Karpas-422 (cell line): ENCODE measurements at regions not wholly inside any gene's neighbourhood (a gene's known extent, or its start where the extent isn't known, plus 50 kb on each side); places are given as distances from the start of the nearest gene placed in this dataset.

Experiments used
- DNase-seq: peaks from one replicate; pipeline ENCODE4 v3.0.0-alpha.2; 2015
- H2AFZ ChIP-seq: fragments of 200-600 bp; sonication (generic); 2 replicates; pipeline ENCODE4 v1.6.1; 2014; ENCODE audit warnings: antibody characterized with exemption, low read length, mixed read lengths
- H3K27ac ChIP-seq: fragments of 200-600 bp; sonication (generic); 2 replicates; pipeline ENCODE4 v1.5.1; 2014; ENCODE audit warnings: mild to moderate bottlenecking, low read length, moderate library complexity
- H3K27me3 ChIP-seq: fragments of 200-600 bp; sonication (generic); 2 replicates; pipeline ENCODE4 v1.6.1; 2014; ENCODE audit warnings: low read length, mixed read lengths
- H3K36me3 ChIP-seq: fragments of 200-600 bp; sonication (generic); 2 replicates; pipeline ENCODE4 v1.6.1; 2014; ENCODE audit warnings: low read length, mixed read lengths; ENCODE audit not compliant: insufficient read depth
- H3K4me1 ChIP-seq: fragments of 200-600 bp; sonication (generic); 2 replicates; pipeline ENCODE4 v1.6.1; 2014; ENCODE audit warnings: mild to moderate bottlenecking, low read length, mixed read lengths
- H3K4me2 ChIP-seq: fragments of 200-600 bp; sonication (generic); 2 replicates; pipeline ENCODE4 v1.6.1; 2014; ENCODE audit warnings: low read length, low read depth, mild to moderate bottlenecking; ENCODE audit not compliant: poor library complexity, severe bottlenecking
- H3K4me3 ChIP-seq: fragments of 200-600 bp; sonication (generic); 2 replicates; pipeline ENCODE4 v1.5.1; 2014; ENCODE audit warnings: mild to moderate bottlenecking, antibody characterized with exemption, low read length, mixed read lengths
- H3K79me2 ChIP-seq: fragments of 200-600 bp; sonication (generic); 2 replicates; pipeline ENCODE4 v1.6.1; 2014; ENCODE audit warnings: mild to moderate bottlenecking, low read length, mixed read lengths
- H3K9ac ChIP-seq: fragments of 200-600 bp; sonication (generic); 2 replicates; pipeline ENCODE4 v1.6.0; 2014; ENCODE audit warnings: low read length
- H3K9me2 ChIP-seq: fragments of 200-600 bp; sonication (generic), shearing (Covaris generic); replicated peaks from 2 replicates; pipeline ENCODE4 v1.6.0; 2014; ENCODE audit warnings: mild to moderate bottlenecking, low read length, moderate library complexity; ENCODE audit not compliant: insufficient read depth
- H3K9me3 ChIP-seq: fragments of 300-700, 200-600 bp; sonication (generic); 2 replicates; pipeline ENCODE4 v1.6.1; 2014; ENCODE audit warnings: low read length, mixed read lengths
- H4K20me1 ChIP-seq: fragments of 200-600 bp; sonication (generic); 2 replicates; pipeline ENCODE4 v1.6.1; 2014; ENCODE audit warnings: mild to moderate bottlenecking, antibody characterized with exemption, low read length, low read depth; ENCODE audit not compliant: insufficient read depth

DNA sequence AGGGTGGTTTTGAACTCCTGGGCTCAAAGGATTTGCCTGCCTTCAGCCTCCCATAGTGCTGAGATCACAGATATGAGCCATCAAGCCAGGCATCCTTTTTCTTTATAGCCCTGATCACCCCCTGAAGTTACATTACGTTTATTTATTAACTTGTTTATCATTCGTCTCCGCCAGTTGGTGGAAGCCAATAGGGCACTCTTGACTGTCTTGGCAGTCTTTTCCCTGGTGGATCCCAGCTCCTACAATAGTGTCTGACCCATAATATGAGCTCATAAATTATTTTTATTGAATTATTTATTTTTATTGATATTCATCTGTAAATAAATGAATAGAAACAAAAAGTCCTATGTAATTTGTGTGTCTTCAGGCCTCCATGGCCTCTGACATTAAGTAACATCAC, 484.3 kb upstream of the FAT1 start:
- DNase-seq: no peak
- no peak overlapping the region for H3K9ac ChIP-seq
- H3K36me3 ChIP-seq: no peaks in the 10 kb centered on the region

DNA sequence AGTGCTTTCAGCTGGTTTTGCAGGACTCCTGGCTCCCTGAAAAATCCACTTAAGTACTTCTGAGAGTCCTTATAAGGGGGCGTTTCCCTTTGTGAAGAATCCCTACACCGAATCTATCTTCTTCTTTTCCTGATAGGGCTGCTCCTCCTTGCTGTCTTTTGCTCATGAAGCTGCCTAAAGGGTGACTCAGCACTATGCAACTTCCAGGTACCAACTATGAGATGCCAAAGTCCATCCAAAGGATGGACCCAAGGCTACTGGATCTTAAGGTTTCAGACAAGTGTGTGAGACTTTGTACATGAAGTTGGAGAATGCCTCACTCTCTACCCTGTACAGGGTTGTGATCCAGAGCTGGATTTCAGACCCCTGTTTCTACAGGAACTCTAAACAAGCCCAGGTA, 485.0 kb upstream of the FAT1 start:
- no peak for DNase-seq
- Histone ChIP-seq H3K4me1 (no peaks in the 10 kb centered on the region), H2AFZ (no peak overlapping the region), H3K36me3 (no peaks in the 10 kb centered on the region), H3K9me3 (no peaks in the 10 kb centered on the region), H3K27me3 (no peaks in the 10 kb centered on the region), H4K20me1 (no peaks in the 10 kb centered on the region), H3K79me2 (no peaks in the 10 kb centered on the region), H3K9ac (no peak overlapping the region), H3K27ac (no peak overlapping the region), H3K4me2 (no peak overlapping the region), H3K9me2 (no peaks in the 10 kb centered on the region), H3K4me3 (no peak overlapping the region)

More for the DNA sequence above, 484.3 kb upstream of the FAT1 start:
- no peaks in the 10 kb centered on the region for H3K27me3 ChIP-seq
- no peaks in the 10 kb centered on the region for H4K20me1 ChIP-seq
- no peaks in the 10 kb centered on the region for H3K79me2 ChIP-seq
- H3K4me2 ChIP-seq: no peak overlapping the region
- H3K4me3 ChIP-seq: no peak overlapping the region
- H3K27ac ChIP-seq: no peak overlapping the region
- no peaks in the 10 kb centered on the region for H3K9me3 ChIP-seq
- H3K4me1 ChIP-seq: no peaks in the 10 kb centered on the region
- H3K9me2 ChIP-seq: no peaks in the 10 kb centered on the region
- H2AFZ ChIP-seq: no peak overlapping the region

DNA sequence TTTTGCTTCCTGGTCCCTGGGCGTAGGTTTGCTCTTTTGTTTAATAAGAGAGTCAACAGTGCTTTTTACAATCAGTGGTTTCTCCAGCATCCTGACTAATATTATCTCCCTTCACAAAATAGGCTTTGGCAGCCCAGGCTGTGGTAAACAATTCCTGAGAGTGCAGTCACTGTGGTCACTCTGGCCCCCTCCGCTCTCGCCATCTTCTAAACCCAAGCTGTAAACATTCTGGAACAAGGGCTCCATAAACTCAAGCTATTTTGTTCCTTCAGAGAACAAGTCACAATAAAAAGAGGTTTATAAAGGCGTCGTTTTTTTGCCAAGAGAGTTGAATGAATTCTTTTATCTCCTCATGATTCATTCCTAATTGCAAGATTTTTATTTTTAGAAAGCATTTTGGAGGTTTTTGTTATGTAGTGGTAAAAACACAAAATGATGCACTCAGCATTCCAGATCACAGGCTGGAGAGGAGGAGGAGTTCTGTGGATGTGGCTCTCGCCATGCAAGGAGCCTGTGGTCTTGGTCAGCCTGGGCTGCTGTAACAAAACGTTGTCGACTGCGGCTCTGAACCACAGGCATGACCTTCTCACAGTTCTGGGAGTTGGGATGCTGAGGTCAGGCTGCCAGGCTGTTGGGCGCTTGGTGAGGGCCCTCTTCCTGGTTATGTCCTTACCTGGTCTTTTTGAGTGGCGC, 486.4 kb upstream of the FAT1 start:
- no peak overlapping the region for H2AFZ ChIP-seq
- H3K79me2 ChIP-seq: no peaks in the 10 kb centered on the region
- no peak overlapping the region for H3K4me2 ChIP-seq
- no peaks in the 10 kb centered on the region for H3K36me3 ChIP-seq
- H3K9me3 ChIP-seq: no peaks in the 10 kb centered on the region
- H4K20me1 ChIP-seq: no peaks in the 10 kb centered on the region
- no peaks in the 10 kb centered on the region for H3K27me3 ChIP-seq
- no peak overlapping the region for H3K27ac ChIP-seq
- H3K4me3 ChIP-seq: no peak overlapping the region
- no peak for DNase-seq
- H3K9me2 ChIP-seq: no peaks in the 10 kb centered on the region
- H3K4me1 ChIP-seq: no peaks in the 10 kb centered on the region
- H3K9ac ChIP-seq: no peak overlapping the region

DNA sequence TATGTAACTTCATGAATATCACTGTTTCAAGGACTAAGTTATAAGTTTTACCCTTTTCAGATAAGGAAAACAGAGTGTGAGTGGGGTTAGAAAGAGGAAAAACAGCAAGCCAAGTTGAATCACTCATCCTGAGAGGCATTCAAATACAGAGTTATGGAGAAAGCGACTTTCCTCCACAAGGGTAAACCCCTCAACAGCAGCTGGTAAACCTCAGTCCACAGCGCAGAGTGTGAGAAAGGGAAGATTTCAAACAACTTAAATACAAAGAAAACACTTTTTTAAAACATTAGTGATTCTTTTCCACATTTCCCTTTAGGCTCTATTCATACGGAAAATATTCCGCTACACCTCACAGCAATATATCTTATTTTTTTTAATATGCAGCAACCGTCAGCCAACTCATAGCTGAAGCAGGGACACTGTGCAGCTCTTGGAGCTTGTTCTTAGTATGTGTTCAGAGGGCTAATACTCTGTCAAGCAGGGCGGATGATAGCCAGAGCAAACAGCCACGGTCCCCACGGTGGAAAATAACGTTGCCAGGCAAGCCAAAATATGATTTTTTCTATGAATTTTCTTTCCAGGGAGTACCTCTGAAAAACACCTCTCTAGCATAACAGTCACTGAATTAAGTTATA, 488.9 kb upstream of the FAT1 start:
- no peaks in the 10 kb centered on the region for H3K27me3 ChIP-seq
- no peaks in the 10 kb centered on the region for H3K9me2 ChIP-seq
- DNase-seq: no peak
- H3K36me3 ChIP-seq: no peaks in the 10 kb centered on the region
- no peak overlapping the region for H3K4me3 ChIP-seq
- H3K27ac ChIP-seq: no peak overlapping the region
- no peaks in the 10 kb centered on the region for H4K20me1 ChIP-seq
- H3K4me2 ChIP-seq: no peak overlapping the region
- H3K4me1 ChIP-seq: no peaks in the 10 kb centered on the region
- no peak overlapping the region for H3K9ac ChIP-seq
- H2AFZ ChIP-seq: no peak overlapping the region
- no peaks in the 10 kb centered on the region for H3K79me2 ChIP-seq
- no peaks in the 10 kb centered on the region for H3K9me3 ChIP-seq

DNA sequence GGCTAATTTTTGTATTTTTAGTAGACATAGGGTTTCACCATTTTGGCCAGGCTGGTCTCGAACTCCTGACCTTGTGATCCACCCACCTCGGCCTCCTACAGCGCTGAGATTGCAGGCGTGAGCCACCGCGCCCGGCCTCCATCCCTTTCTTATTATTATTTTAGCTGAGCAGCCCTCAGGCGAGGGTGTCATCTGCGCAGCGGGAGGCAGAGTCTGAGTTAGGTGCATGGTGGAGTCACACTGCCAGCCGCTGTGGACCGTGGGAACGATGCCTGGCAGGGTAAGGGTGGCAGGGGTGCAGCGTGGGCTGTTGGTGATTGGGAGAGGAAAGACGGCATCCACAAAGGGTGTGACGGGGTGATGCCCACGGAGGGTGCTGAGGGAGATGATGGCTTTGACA, 491.8 kb upstream of the FAT1 start:
- no peaks in the 10 kb centered on the region for H3K27me3 ChIP-seq
- H3K4me3 ChIP-seq: no peak overlapping the region
- H3K27ac ChIP-seq: no peak overlapping the region
- H3K79me2 ChIP-seq: no peaks in the 10 kb centered on the region
- DNase-seq: no peak
- H3K9me2 ChIP-seq: no peaks in the 10 kb centered on the region
- H3K4me1 ChIP-seq: no peaks in the 10 kb centered on the region
- no peaks in the 10 kb centered on the region for H3K36me3 ChIP-seq
- H3K9ac ChIP-seq: no peak overlapping the region
- no peak overlapping the region for H3K4me2 ChIP-seq
- H4K20me1 ChIP-seq: no peaks in the 10 kb centered on the region
- no peak overlapping the region for H2AFZ ChIP-seq
- H3K9me3 ChIP-seq: no peaks in the 10 kb centered on the region

DNA sequence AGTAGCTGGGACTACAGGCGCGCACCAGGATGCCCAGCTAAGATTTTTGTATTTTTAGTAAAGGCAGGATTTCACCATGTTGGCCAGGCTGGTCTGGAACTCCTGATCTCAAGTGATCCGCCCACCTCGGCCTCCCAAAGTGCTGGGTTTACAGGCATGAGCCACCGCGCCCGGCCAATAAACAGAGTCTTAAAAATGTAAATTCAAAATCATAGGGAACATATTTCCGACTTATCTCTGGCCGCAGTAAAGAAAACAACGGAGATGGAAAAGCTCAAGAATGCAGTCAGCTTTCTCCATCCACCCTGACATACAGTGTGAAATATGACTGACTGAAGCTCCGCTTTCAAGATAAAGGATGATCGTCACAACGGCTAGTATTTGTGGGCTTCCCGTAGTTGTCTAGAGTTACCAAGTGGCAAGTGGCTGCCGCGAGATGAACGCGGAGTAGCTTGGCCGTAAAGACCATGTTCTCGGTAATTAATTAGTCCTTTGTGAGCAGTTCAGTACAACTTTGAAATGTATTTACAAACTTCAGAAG, 495.1 kb upstream of the FAT1 start:
- Histone ChIP-seq H2AFZ (no peak overlapping the region), H3K9me3 (no peaks in the 10 kb centered on the region), H3K27me3 (no peaks in the 10 kb centered on the region), H4K20me1 (no peaks in the 10 kb centered on the region), H3K79me2 (no peaks in the 10 kb centered on the region), H3K27ac (no peak overlapping the region), H3K9me2 (no peaks in the 10 kb centered on the region), H3K36me3 (no peaks in the 10 kb centered on the region), H3K4me2 (no peak overlapping the region), H3K9ac (no peak overlapping the region), H3K4me3 (no peak overlapping the region), H3K4me1 (no peaks in the 10 kb centered on the region)
- no peak for DNase-seq

DNA sequence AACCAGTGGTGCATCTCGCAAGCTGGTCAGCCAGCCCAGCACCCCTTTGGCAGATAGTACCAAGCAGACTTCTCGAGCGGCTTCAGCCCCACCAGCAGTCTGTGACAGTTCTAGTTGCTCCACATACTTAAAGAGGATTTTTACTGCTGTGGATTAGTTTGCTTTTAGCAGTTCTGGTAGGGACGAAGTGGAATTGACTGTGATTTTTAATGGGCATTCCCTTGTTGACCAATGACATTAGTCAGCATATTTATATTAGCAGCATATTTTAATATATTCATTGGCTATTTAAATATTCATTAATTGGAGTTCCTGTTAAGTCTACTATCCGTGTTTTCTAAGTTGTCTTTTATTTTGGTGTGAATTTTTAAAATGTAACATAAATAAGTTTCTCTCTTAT, 500.9 kb upstream of the FAT1 start:
- no peak overlapping the region for H3K27ac ChIP-seq
- H4K20me1 ChIP-seq: no peaks in the 10 kb centered on the region
- no peak overlapping the region for H3K4me3 ChIP-seq
- H3K9ac ChIP-seq: no peak overlapping the region
- H3K9me3 ChIP-seq: no peaks in the 10 kb centered on the region
- H3K79me2 ChIP-seq: no peaks in the 10 kb centered on the region
- H3K4me2 ChIP-seq: no peak overlapping the region
- H3K4me1 ChIP-seq: no peaks in the 10 kb centered on the region
- H3K36me3 ChIP-seq: no peaks in the 10 kb centered on the region
- no peaks in the 10 kb centered on the region for H3K9me2 ChIP-seq
- DNase-seq: no peak
- H2AFZ ChIP-seq: no peak overlapping the region
- H3K27me3 ChIP-seq: no peaks in the 10 kb centered on the region

DNA sequence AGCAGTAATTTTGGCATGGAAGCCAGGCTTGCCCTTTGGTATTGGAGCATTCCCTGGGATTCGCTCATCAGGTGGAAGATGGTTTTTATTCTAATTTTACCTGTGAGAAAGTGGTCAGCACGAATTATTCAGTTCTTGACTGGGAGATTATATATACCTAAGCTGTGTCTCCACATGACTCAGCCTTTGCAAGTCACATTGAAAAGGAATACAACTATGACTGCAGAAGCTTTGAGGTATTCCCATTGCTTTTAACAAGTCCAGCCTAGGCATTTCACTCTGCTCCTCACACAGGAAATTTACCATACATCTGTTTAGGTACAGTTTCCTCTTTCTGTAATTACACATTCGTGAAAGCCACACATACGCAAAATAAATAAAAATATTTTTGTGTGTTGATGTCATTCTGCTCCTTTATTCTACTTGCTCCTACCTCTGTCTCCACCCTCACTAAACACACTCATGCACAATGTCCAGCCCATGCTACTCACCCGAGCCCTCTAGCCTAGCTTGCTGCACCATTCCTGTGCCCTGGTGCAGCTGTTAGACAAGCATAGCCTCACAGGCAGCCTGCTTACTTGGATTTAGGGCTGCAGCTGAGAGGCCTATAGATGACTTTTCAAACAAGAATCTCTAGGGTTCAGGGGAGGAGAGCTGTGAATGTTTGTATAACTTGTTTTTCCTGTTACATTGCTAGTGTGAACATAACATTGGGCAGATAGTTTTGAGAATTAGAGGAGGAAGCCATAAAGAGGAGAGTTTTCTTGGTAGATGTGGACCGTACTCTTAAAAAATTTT, 504.4 kb upstream of the FAT1 start:
- H3K9ac ChIP-seq: no peak overlapping the region
- no peaks in the 10 kb centered on the region for H3K27me3 ChIP-seq
- H2AFZ ChIP-seq: no peak overlapping the region
- H3K36me3 ChIP-seq: no peaks in the 10 kb centered on the region
- no peaks in the 10 kb centered on the region for H3K9me3 ChIP-seq
- H3K4me3 ChIP-seq: no peak overlapping the region
- no peaks in the 10 kb centered on the region for H4K20me1 ChIP-seq
- DNase-seq: no peak
- H3K79me2 ChIP-seq: no peaks in the 10 kb centered on the region
- H3K27ac ChIP-seq: no peak overlapping the region
- H3K4me2 ChIP-seq: no peak overlapping the region
- no peaks in the 10 kb centered on the region for H3K9me2 ChIP-seq
- H3K4me1 ChIP-seq: no peaks in the 10 kb centered on the region
